Glutamatergic neuron (in vitro differentiated cells): ENCODE measurements at regions not wholly inside any gene's neighbourhood (a gene's known extent, or its start where the extent isn't known, plus 50 kb on each side); places are given as distances from the start of the nearest gene placed in this dataset.

ENCODE experiments used
- DNase-seq: peaks from one replicate; pipeline ENCODE4 v3.0.0; 2022
- H3K27ac Mint-ChIP-seq: one replicate; pipeline ENCODE4 v1.8.0; 2020; ENCODE audit warnings: mild to moderate bottlenecking, mixed read lengths, inconsistent platforms; ENCODE audit not compliant: unreplicated experiment
- H3K27me3 Mint-ChIP-seq: one replicate; pipeline ENCODE4 v1.8.0; 2020; ENCODE audit warnings: mild to moderate bottlenecking, moderate library complexity, mixed read lengths, inconsistent platforms; ENCODE audit not compliant: unreplicated experiment
- H3K36me3 Mint-ChIP-seq: one replicate; pipeline ENCODE4 v1.8.0; 2020; ENCODE audit warnings: mild to moderate bottlenecking, mixed read lengths, inconsistent platforms; ENCODE audit not compliant: unreplicated experiment
- H3K4me1 Mint-ChIP-seq: one replicate; pipeline ENCODE4 v1.8.0; 2020; ENCODE audit warnings: mild to moderate bottlenecking, low read depth, mixed read lengths, inconsistent platforms; ENCODE audit not compliant: unreplicated experiment
- H3K4me3 Mint-ChIP-seq: one replicate; pipeline ENCODE4 v1.8.0; 2020; ENCODE audit warnings: mild to moderate bottlenecking, mixed read lengths, inconsistent platforms; ENCODE audit not compliant: unreplicated experiment
- H3K9me3 Mint-ChIP-seq: one replicate; pipeline ENCODE4 v1.8.0; 2020; ENCODE audit warnings: mild to moderate bottlenecking, moderate library complexity, mixed read lengths, inconsistent platforms; ENCODE audit not compliant: unreplicated experiment
- TF ChIP-seq, protein P1 (sequence below): fragments of 200-600 bp; sonication (generic); IDR thresholded peaks from one replicate; pipeline ENCODE4 v1.5.0; 2021; ENCODE audit not compliant: partially characterized antibody, unreplicated experiment

DNA sequence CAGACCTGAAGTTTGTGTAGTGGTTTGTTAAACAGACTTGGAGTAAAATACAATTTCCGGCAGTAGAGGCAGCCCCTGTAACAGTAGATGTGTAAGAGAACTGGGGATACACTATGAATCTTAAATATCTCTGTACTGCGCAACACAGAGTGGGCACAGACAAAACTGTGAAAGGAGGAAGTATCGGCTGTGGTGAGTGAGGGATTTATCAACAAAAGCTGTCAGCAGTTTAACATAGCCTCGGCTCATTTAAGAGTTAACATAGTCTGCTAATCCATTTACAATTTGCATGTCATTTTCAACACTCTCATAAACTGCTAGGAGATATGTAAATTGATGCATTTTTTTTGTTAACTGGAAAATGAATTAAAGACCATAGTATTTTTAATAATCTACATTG, 225.2 kb downstream of the ZWINT start:
- TF ChIP-seq, protein P1, sequence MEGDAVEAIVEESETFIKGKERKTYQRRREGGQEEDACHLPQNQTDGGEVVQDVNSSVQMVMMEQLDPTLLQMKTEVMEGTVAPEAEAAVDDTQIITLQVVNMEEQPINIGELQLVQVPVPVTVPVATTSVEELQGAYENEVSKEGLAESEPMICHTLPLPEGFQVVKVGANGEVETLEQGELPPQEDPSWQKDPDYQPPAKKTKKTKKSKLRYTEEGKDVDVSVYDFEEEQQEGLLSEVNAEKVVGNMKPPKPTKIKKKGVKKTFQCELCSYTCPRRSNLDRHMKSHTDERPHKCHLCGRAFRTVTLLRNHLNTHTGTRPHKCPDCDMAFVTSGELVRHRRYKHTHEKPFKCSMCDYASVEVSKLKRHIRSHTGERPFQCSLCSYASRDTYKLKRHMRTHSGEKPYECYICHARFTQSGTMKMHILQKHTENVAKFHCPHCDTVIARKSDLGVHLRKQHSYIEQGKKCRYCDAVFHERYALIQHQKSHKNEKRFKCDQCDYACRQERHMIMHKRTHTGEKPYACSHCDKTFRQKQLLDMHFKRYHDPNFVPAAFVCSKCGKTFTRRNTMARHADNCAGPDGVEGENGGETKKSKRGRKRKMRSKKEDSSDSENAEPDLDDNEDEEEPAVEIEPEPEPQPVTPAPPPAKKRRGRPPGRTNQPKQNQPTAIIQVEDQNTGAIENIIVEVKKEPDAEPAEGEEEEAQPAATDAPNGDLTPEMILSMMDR = no peak
- H3K4me3 Mint-ChIP-seq = no peak overlapping the region
- H3K4me1 Mint-ChIP-seq = no peaks in the 10 kb centered on the region
- H3K27me3 Mint-ChIP-seq = peaks cover 3% of the 10 kb centered on the region
- H3K36me3 Mint-ChIP-seq = no peaks in the 10 kb centered on the region
- H3K9me3 Mint-ChIP-seq = no peaks in the 10 kb centered on the region
- no peak for DNase-seq
- H3K27ac Mint-ChIP-seq = no peak overlapping the region

DNA sequence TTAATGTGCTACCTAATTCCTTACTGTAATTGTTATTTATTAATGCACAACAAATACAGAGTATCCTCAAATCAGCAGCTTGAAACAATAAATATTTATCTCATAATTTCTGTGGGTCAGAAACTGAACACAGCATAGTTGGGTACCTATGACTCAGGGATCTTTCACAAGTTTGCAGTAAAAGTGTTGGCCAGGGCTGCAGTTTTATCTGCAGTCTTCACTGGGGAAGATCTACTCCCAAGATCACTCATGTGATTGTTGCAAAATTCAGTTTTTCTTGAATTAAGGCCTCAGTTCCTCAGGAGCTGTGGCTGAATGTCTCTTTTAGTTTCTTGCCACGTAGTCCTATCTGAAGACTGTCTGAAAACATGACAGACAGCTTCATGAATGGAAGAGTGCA, 237.8 kb downstream of the ZWINT start:
- TF ChIP-seq, protein P1 = no peak
- no peaks in the 10 kb centered on the region for H3K9me3 Mint-ChIP-seq
- no peaks in the 10 kb centered on the region for H3K4me1 Mint-ChIP-seq
- no peak overlapping the region for H3K27ac Mint-ChIP-seq
- H3K36me3 Mint-ChIP-seq = no peaks in the 10 kb centered on the region
- DNase-seq = no peak
- no peaks in the 10 kb centered on the region for H3K27me3 Mint-ChIP-seq
- no peak overlapping the region for H3K4me3 Mint-ChIP-seq

GRCh38 chr10:56116684-56117083, 244.4 kb downstream of the ZWINT start:
- TF ChIP-seq, protein P1 = no peak
- no peak overlapping the region for H3K27ac Mint-ChIP-seq
- DNase-seq = no peak

DNA sequence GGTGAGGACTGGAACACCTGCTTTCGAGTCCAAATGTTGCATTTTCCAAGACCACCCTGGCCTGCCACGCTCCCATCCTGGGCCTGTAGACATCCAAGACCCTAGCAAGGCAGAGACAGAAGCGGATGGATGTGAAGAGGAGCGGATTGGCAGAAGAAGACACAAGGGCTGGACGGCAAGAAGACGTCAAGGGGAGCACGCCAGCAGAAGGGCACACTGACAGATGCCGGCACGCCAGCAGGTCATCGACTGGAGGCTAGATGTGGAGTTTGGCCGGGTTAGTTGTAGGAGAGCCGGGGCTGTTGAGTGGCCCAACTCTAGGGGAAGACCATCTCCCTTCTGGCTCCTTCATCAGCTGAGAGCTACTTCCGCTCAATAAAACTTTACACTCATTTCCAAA, 251.6 kb downstream of the ZWINT start:
- H3K9me3 Mint-ChIP-seq = no peaks in the 10 kb centered on the region
- TF ChIP-seq, protein P1 = no peak

More at GRCh38 chr10:56116684-56117083, 244.4 kb downstream of the ZWINT start:
- Mint-ChIP-seq H3K4me1 (no peaks in the 10 kb centered on the region), H3K9me3 (no peaks in the 10 kb centered on the region), H3K27me3 (no peaks in the 10 kb centered on the region), H3K4me3 (no peak overlapping the region), H3K36me3 (no peaks in the 10 kb centered on the region)

DNA sequence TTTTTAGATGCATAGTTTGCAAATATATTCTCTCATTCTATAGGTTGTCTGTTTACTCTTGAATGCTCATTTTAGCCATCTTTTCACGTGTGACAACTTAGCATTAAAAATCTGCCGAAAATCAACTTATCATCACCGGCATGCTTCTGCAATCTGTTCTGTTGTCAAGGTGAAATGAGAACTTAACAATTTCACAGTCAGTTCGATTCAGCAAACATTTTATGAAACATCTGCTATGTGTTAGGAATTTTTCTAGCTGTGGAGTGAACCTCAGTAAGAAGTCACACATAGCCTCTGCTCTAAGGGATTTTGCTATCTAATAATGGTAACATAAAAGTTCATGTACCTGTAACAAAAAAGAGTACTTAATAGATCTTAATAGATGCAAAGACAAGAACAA, 256.1 kb downstream of the ZWINT start:
- H3K4me1 Mint-ChIP-seq = no peaks in the 10 kb centered on the region
- H3K9me3 Mint-ChIP-seq = no peaks in the 10 kb centered on the region
- H3K27ac Mint-ChIP-seq = no peak overlapping the region
- H3K27me3 Mint-ChIP-seq = no peaks in the 10 kb centered on the region
- no peak overlapping the region for H3K4me3 Mint-ChIP-seq
- H3K36me3 Mint-ChIP-seq = no peaks in the 10 kb centered on the region
- TF ChIP-seq, protein P1 = no peak
- DNase-seq = no peak

More for the DNA sequence above, 251.6 kb downstream of the ZWINT start:
- no peak overlapping the region for H3K4me3 Mint-ChIP-seq
- H3K36me3 Mint-ChIP-seq = no peaks in the 10 kb centered on the region
- no peak for DNase-seq
- H3K4me1 Mint-ChIP-seq = no peaks in the 10 kb centered on the region
- no peak overlapping the region for H3K27ac Mint-ChIP-seq
- no peaks in the 10 kb centered on the region for H3K27me3 Mint-ChIP-seq
